Kidney tubule cell (primary cell): ENCODE measurements at regions not wholly inside any gene's neighbourhood (a gene's known extent, or its start where the extent isn't known, plus 50 kb on each side); places are given as distances from the start of the nearest gene placed in this dataset.
A peak's percentile ranks its signal among the peaks of the same experiment; 100 is the strongest.

Experiments
- DNase-seq: peaks from one replicate; pipeline ENCODE4 v3.0.0-alpha.2; 2018; ENCODE audit warnings: low spot score

- no peak for DNase-seq
Measured at GRCh38 chr20:52637201-52637600, 335.0 kb upstream of the TSHZ2 start.

DNA sequence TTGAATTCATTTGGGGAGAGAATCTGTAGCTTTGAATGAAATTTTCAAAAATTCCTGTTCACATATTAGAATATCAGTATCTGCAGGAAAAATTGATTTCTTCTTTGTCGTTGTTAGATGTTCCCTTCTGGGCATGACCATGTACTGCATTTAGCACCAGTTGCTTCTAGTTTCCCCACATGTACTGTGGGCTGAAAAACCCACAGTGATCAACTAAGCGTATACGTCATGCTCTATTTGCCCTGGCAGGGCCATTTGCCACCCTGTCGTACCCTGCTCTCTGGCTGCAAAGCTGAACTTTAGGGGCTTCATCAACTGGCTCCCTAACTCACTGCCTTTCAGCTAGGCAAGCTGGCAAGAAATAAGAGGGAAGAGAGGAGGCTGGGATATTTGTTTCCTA is 340.7 kb upstream of the TSHZ2 start:
- no peak for DNase-seq

GRCh38 chr20:52630138-52630537 is 342.0 kb upstream of the TSHZ2 start:
- no peak for DNase-seq

GRCh38 chr20:52624281-52624680 is 347.9 kb upstream of the TSHZ2 start:
- no peak for DNase-seq

GRCh38 chr20:52622081-52622480 is 350.1 kb upstream of the TSHZ2 start:
- DNase-seq: peak; percentile 12

GRCh38 chr20:52621401-52621800 is 350.8 kb upstream of the TSHZ2 start:
- DNase-seq: no peak

DNA sequence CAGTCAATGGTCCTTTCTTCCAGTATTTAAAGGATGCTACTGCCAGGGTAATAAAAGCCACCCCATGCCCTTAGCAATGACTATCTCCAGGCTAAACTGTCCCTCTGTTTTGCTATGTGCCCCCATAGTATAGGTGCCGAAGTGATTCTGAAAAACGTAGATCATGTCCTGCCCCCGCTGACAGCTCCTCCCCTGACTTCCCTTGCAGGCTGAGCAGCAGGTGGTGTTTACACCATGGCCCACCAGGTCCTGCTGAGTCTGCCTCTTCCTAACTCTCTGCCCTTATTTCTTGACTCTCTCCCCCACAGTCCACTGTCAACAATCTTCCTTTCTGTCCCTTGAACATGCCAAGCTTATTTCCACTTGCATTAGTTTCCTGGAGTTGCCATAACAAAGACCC is 352.5 kb upstream of the TSHZ2 start:
- no peak for DNase-seq

GRCh38 chr20:52619101-52619500 is 353.1 kb upstream of the TSHZ2 start:
- no peak for DNase-seq

DNA sequence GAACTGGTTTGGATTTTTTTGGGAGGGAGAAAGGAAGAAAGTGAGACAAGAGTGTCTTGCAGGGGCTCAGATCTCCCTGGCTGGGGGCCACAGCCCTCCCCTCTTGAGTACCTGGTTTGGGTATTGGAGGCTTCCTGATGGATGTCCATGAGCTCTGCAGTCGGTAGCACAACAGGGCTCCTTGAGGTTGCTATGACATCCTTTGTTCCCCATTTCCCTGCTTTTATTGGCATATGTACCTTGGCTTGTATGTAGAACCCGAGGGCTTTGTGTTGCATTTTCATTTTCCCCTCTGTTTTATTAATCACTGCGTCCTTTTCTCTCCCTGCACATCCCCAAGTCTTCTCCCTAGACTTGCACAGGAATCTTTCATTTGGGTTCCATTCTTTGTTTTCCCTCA is 355.5 kb upstream of the TSHZ2 start:
- no peak for DNase-seq

DNA sequence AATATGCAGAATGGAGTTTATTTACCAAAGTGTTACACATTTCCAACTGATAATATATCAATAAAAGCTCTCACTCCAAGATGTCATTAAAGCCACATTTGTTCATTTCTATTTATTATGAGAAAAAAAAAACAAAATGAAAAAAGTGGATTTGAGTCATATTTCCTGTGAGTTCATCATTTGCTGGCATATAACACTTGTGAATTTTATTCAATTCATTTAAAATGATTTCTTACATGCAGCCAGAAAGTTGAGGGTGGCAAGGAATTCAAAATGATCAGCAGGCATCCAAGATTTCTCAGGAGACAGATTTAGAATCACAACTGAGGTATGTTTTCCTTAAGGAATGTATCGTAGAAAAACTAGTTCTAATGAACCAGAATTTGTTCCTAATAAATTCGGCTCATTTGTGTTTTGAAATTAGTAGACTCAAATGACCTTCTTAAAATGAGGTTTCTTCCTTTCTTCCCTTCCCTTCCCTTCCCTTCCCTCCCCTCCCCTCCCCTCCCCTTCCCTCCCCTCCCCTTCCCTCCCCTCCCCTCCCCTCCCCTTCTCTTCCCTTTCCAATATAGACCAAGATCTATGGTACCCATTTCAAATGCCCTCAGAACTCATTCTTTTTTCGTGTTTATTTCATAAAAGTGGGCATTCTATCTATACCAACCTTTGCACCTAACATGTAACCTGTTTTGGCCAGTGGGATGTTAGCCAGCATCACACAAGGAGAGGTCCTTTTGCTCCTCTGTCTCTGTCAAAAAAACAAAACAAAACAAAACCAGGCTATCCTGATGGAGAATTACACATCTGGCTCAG is 357.9 kb upstream of the TSHZ2 start:
- DNase-seq: no peak

GRCh38 chr20:52612046-52612632 is 360.0 kb upstream of the TSHZ2 start:
- no peak for DNase-seq

- no peak for DNase-seq
Measured at GRCh38 chr20:52610749-52611148, 361.4 kb upstream of the TSHZ2 start.

GRCh38 chr20:52601295-52601971 is 370.7 kb upstream of the TSHZ2 start:
- DNase-seq: no peak

GRCh38 chr20:52596256-52596655 is 375.9 kb upstream of the TSHZ2 start:
- no peak for DNase-seq

- no peak for DNase-seq
Measured at GRCh38 chr20:52595518-52595917, 376.6 kb upstream of the TSHZ2 start.

DNA sequence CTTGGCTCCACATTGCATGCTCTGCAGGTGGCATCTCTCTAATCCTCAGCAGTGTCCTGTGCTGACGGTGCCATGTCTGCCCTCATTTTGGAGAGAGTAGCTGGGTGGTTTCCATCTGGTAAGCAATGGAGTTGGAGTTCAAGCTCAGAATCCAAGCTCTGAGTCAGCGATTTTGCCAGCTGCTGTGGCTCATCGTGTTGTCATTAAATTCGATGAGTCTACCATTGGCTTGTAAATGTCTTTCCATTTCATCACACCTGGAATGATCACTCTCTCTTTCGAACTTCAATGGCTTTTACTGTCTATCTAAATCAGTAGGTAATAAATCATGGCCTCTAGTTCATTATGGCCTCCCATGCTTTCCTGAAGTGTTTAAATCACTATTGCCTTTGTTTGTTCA is 378.5 kb upstream of the TSHZ2 start:
- peak; percentile 25 for DNase-seq

GRCh38 chr20:52592567-52592966 is 379.6 kb upstream of the TSHZ2 start:
- no peak for DNase-seq

- no peak for DNase-seq
Measured at GRCh38 chr20:52590100-52590499, 382.1 kb upstream of the TSHZ2 start.

GRCh38 chr20:52589251-52589812 is 382.8 kb upstream of the TSHZ2 start:
- DNase-seq: no peak

GRCh38 chr20:52586660-52587059 is 385.5 kb upstream of the TSHZ2 start:
- no peak for DNase-seq

GRCh38 chr20:52585333-52585732 is 386.8 kb upstream of the TSHZ2 start:
- no peak for DNase-seq

DNA sequence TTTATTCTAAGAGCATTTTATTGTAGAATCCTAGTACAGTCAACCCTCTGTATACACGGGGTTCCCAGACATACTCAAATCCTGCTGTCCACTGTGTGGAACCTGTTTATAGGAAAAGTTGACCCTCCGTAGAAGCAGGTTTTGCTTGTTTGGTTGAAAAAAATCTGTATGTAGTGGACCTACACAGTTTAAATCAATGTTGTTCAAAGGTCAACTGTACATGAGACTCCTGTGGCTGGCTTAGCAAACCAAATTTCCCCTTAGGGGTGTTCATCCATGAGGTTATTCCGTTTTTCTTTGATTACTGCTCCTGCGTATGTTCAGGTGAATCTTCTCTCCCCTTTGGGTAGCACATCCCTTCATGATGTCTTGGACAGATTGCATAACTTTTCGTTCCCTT is 387.0 kb upstream of the ZFP64 start:
- DNase-seq: no peak

GRCh38 chr20:52577696-52578095 is 386.1 kb upstream of the ZFP64 start:
- DNase-seq: no peak
